Endothelial cell of umbilical vein (primary cell): ENCODE measurements at regions not wholly inside any gene's neighbourhood (a gene's known extent, or its start where the extent isn't known, plus 50 kb on each side); places are given as distances from the start of the nearest gene placed in this dataset.

Experiments
- BruUV-seq: library from RNA; stranded (reverse); fragments of 400-500 nt; replicated peaks from 2 replicates; lab custom pipeline; 2021; lab: Mats Ljungman, UMichigan
- CTCF ChIA-PET: fragments of 300-600, 350-600 bp; sonication (Branson Sonifier 250); formaldehyde crosslinking; loops from one replicate; lab custom pipeline; 2021; ENCODE audit warnings: antibody characterized with exemption, inconsistent platforms; lab: Charles Lee
- POLR2A ChIA-PET: fragments of 300-600, 350-600 bp; sonication (Branson Sonifier 250); formaldehyde crosslinking; loops from one replicate; lab custom pipeline; 2021; ENCODE audit warnings: antibody characterized with exemption, inconsistent platforms; lab: Charles Lee
- DNase-seq: peaks from one replicate; pipeline ENCODE4 v3.0.0-alpha.2; 2011; ENCODE audit warnings: low read depth, low spot score
- FAIRE-seq: peaks from 2 replicates; lab custom pipeline; 2011; peaks lifted over from hg19 to GRCh38; lab: Jason Lieb, UNC
- H2AFZ ChIP-seq: 2 replicates; pipeline ENCODE4 v1.6.0; 2012; ENCODE audit warnings: low read depth, low read length, control low read depth, inconsistent platforms
- H3K27ac ChIP-seq: 2 replicates; pipeline ENCODE4 v1.5.1; 2011; ENCODE audit warnings: low read depth, mild to moderate bottlenecking, control low read depth, low read length, moderate library complexity; ENCODE audit not compliant: insufficient read depth
- H3K27me3 ChIP-seq, 2 experiments: 2 replicates each; pipeline versions ENCODE4 v1.6.0 to v1.6.1; 2011; ENCODE audit warnings: low read length in 2 of 2, mixed read lengths in 1 of 2; ENCODE audit not compliant: control insufficient read depth in 2 of 2, insufficient read depth in 2 of 2
- H3K36me3 ChIP-seq, 2 experiments: 2 replicates in 1 of 2; 3 replicates in 1 of 2; pipeline ENCODE4 v1.5.1; 2011; ENCODE audit warnings: low read length in 2 of 2, mild to moderate bottlenecking in 1 of 2, moderate library complexity in 1 of 2; ENCODE audit not compliant: control insufficient read depth in 2 of 2, insufficient read depth in 2 of 2; ENCODE audit errors: extremely low read depth in 1 of 2
- H3K4me1 ChIP-seq: 3 replicates; pipeline ENCODE4 v1.5.1; 2011; ENCODE audit warnings: mild to moderate bottlenecking, low read length; ENCODE audit not compliant: control insufficient read depth, insufficient read depth; ENCODE audit errors: extremely low read depth
- H3K4me2 ChIP-seq: 2 replicates; pipeline ENCODE4 v1.6.1; 2011; ENCODE audit warnings: low read length, control low read depth, mixed read lengths; ENCODE audit not compliant: insufficient read depth
- H3K4me3 ChIP-seq, 3 experiments: fragments of 200-600 bp in 1 of 3; sonication (generic), shearing (Covaris generic) in 1 of 3; replicated peaks in 1 of 3; 2 replicates each; pipeline ENCODE4 v1.5.1; 2011 to 2016; ENCODE audit warnings: control low read depth in 3 of 3, low read length in 3 of 3, mild to moderate bottlenecking in 2 of 3, inconsistent platforms in 1 of 3, low read depth in 1 of 3, moderate library complexity in 1 of 3; ENCODE audit not compliant: insufficient read depth in 1 of 3
- H3K79me2 ChIP-seq: 2 replicates; pipeline ENCODE4 v1.6.0; 2012; ENCODE audit warnings: low read length, inconsistent platforms; ENCODE audit not compliant: control insufficient read depth, insufficient read depth
- H3K9ac ChIP-seq: replicated peaks from 2 replicates; pipeline ENCODE3; 2011; ENCODE audit warnings: low read length, control low read depth; ENCODE audit not compliant: insufficient read depth; ENCODE audit errors: extremely low read depth
- H3K9me1 ChIP-seq: replicated peaks from 3 replicates; pipeline ENCODE4 v1.6.0; 2011; ENCODE audit warnings: mild to moderate bottlenecking, low read length; ENCODE audit not compliant: control insufficient read depth, insufficient read depth; ENCODE audit errors: extremely low read depth
- H3K9me3 ChIP-seq: replicated peaks from 2 replicates; pipeline ENCODE4 v1.5.1; 2012; ENCODE audit warnings: low read length, inconsistent platforms; ENCODE audit not compliant: control insufficient read depth, insufficient read depth
- H4K20me1 ChIP-seq: replicated peaks from 2 replicates; pipeline ENCODE3; 2011; ENCODE audit warnings: mild to moderate bottlenecking, low read length; ENCODE audit not compliant: control insufficient read depth, insufficient read depth; ENCODE audit errors: extremely low read depth
- CTCF ChIP-seq, 2 donors: IDR thresholded peaks; 1 replicate in 1 of 2; 2 replicates in 1 of 2; pipeline ENCODE4 v1.5.1; 2011; ENCODE audit warnings: low read length in 2 of 2, mild to moderate bottlenecking in 2 of 2, moderate library complexity in 2 of 2, control low read depth in 1 of 2, inconsistent platforms in 1 of 2, low read depth in 1 of 2; ENCODE audit not compliant: insufficient read depth in 1 of 2; ENCODE audit errors: extremely low read depth in 1 of 2
- EZH2 ChIP-seq: IDR thresholded peaks from 2 replicates; pipeline ENCODE4 v1.6.1; 2012; ENCODE audit warnings: borderline replicate concordance, low read depth, mild to moderate bottlenecking, moderate library complexity, low read length, inconsistent platforms; ENCODE audit not compliant: severe bottlenecking
- FOS ChIP-seq: IDR thresholded peaks from 2 replicates; pipeline ENCODE4 v1.6.1; 2011; ENCODE audit warnings: mild to moderate bottlenecking, low read length, moderate library complexity, borderline replicate concordance; ENCODE audit not compliant: insufficient read depth
- GATA2 ChIP-seq: IDR thresholded peaks from 2 replicates; pipeline ENCODE4 v1.7.0; 2011; ENCODE audit warnings: low read depth, mild to moderate bottlenecking, moderate library complexity, mixed read lengths, low read length; ENCODE audit not compliant: insufficient read length, insufficient read depth
- JUN ChIP-seq: IDR thresholded peaks from 2 replicates; pipeline ENCODE4 v1.6.1; 2011; ENCODE audit warnings: borderline replicate concordance, low read depth; ENCODE audit not compliant: insufficient read length, insufficient read depth
- MAX ChIP-seq: IDR thresholded peaks from 2 replicates; pipeline ENCODE4 v1.6.1; 2011; ENCODE audit not compliant: insufficient read depth, insufficient read length
- MYC ChIP-seq: IDR thresholded peaks from one replicate; pipeline ENCODE4 v1.6.1; 2011; ENCODE audit warnings: mild to moderate bottlenecking, low read depth, low read length
- POLR2A ChIP-seq: IDR thresholded peaks from 2 replicates; pipeline ENCODE4 v1.6.1; 2012; ENCODE audit warnings: low read depth, mild to moderate bottlenecking, control low read depth, low read length
- POLR2AphosphoS5 ChIP-seq: IDR thresholded peaks from 2 replicates; pipeline ENCODE4 v1.6.1; 2012; ENCODE audit warnings: low read depth, mild to moderate bottlenecking, control low read depth, low read length, moderate library complexity; ENCODE audit not compliant: insufficient read depth
- dilution Hi-C: fragments of 300-500 bp; cut with MboI; formaldehyde crosslinking; loops from one replicate; pipeline ENCODE4 v1.15.0; 2019; ENCODE audit warnings: low sequenced_read_pairs; ENCODE audit not compliant: extremely low pct_ligation_motif_present
- intact Hi-C: fragments of 100-400 bp; cut with micrococcal nuclease; formaldehyde crosslinking; loops from one replicate; pipeline ENCODE4 v1.10.0; 2022

GRCh38 chr5:135702191-135702590 is 123.4 kb upstream of the CXCL14 start:
- H3K27me3 ChIP-seq: no peaks in the 10 kb centered on the region
- FAIRE-seq (no peak), DNase-seq (no peak)
- dilution Hi-C loops (no loop called here), intact Hi-C loops (no loop called here)
- H3K4me2 ChIP-seq: no peak overlapping the region
- H2AFZ ChIP-seq: no peak overlapping the region
- H3K4me1 ChIP-seq: no peaks in the 10 kb centered on the region
- H3K27ac ChIP-seq: no peak overlapping the region
- no peaks in the 10 kb centered on the region for H3K9me3 ChIP-seq
- H3K9me1 ChIP-seq: no peaks in the 10 kb centered on the region
- BruUV-seq: no TSS peak
- ChIA-PET POLR2A (no interaction called here), CTCF (no interaction called here)
- no peaks in the 10 kb centered on the region for H3K36me3 ChIP-seq
- no peaks in the 10 kb centered on the region for H4K20me1 ChIP-seq
- H3K9ac ChIP-seq: no peak overlapping the region
- TF ChIP-seq CTCF (IDR thresholded peaks at IDR 0.05; ENCODE audit: extremely low read depth in 1 of 2, insufficient read depth in 1 of 2, low read depth in 1 of 2, low read length in 2 of 2): no peak
- TF ChIP-seq JUN: no peak
- TF ChIP-seq POLR2A: no peak
- TF ChIP-seq POLR2AphosphoS5: no peak
- TF ChIP-seq GATA2: no peak
- no peak for TF ChIP-seq FOS
- no peak for TF ChIP-seq MAX
- TF ChIP-seq EZH2: no peak
- TF ChIP-seq MYC: no peak
- H3K4me3 ChIP-seq: no peak overlapping the region
- H3K79me2 ChIP-seq: no peaks in the 10 kb centered on the region
